Fibroblast of lung (primary cell): ENCODE measurements at regions not wholly inside any gene's neighbourhood (a gene's known extent, or its start where the extent isn't known, plus 50 kb on each side); places are given as distances from the start of the nearest gene placed in this dataset.

Experiments used
- DNase-seq, 2 donors: peaks; one replicate each; pipeline versions ENCODE4 v3.0.0 to v3.0.0-alpha.2; 2010; ENCODE audit warnings: low read depth in 2 of 2
- H2AFZ ChIP-seq: 2 replicates; pipeline ENCODE4 v1.5.1; 2012; ENCODE audit warnings: low read length, control low read depth, inconsistent platforms
- H3K27ac ChIP-seq: 2 replicates; pipeline ENCODE4 v1.5.1; 2011; ENCODE audit warnings: low read length, control low read depth; ENCODE audit not compliant: insufficient read depth
- H3K27me3 ChIP-seq: 2 replicates; pipeline ENCODE4 v1.5.1; 2011; ENCODE audit warnings: mild to moderate bottlenecking, low read length; ENCODE audit not compliant: control insufficient read depth, insufficient read depth
- H3K36me3 ChIP-seq: 2 replicates; pipeline ENCODE4 v1.5.1; 2011; ENCODE audit warnings: low read length; ENCODE audit not compliant: control insufficient read depth, insufficient read depth
- H3K4me1 ChIP-seq: 2 replicates; pipeline ENCODE4 v1.5.1; 2011; ENCODE audit warnings: low read length; ENCODE audit not compliant: control insufficient read depth, insufficient read depth; ENCODE audit errors: extremely low read depth
- H3K4me2 ChIP-seq: 2 replicates; pipeline ENCODE4 v1.5.1; 2011; ENCODE audit warnings: low read length, control low read depth; ENCODE audit not compliant: insufficient read depth; ENCODE audit errors: extremely low read depth
- H3K4me3 ChIP-seq, 4 experiments: fragments of 200-600 bp in 1 of 4; sonication (generic) in 1 of 4; replicated peaks in 1 of 4; 2 replicates each; pipeline ENCODE4 v1.5.1; 2011 to 2016; ENCODE audit warnings: low read length in 4 of 4, low read depth in 3 of 4, mild to moderate bottlenecking in 3 of 4, control low read depth in 2 of 4, inconsistent platforms in 1 of 4, mixed read lengths in 1 of 4; ENCODE audit not compliant: insufficient read depth in 1 of 4; ENCODE audit errors: control extremely low read depth in 1 of 4
- H3K79me2 ChIP-seq: 2 replicates; pipeline ENCODE4 v1.5.1; 2012; ENCODE audit warnings: mild to moderate bottlenecking, low read length, inconsistent platforms; ENCODE audit not compliant: control insufficient read depth, insufficient read depth
- H3K9ac ChIP-seq: 2 replicates; pipeline ENCODE4 v1.5.1; 2011; ENCODE audit warnings: mild to moderate bottlenecking, low read length, control low read depth; ENCODE audit not compliant: insufficient read depth
- H3K9me3 ChIP-seq: 2 replicates; pipeline ENCODE4 v1.5.1; 2012; ENCODE audit warnings: low read depth, low read length; ENCODE audit not compliant: control insufficient read depth, insufficient read depth
- H4K20me1 ChIP-seq: 2 replicates; pipeline ENCODE4 v1.5.1; 2011; ENCODE audit warnings: low read length; ENCODE audit not compliant: control insufficient read depth, insufficient read depth; ENCODE audit errors: extremely low read depth
- EZH2 ChIP-seq: IDR thresholded peaks from 2 replicates; pipeline ENCODE4 v1.5.1; 2012; ENCODE audit warnings: low read length, control low read depth, mild to moderate bottlenecking; ENCODE audit errors: missing control alignments
- TF ChIP-seq, protein P1 (sequence below), 2 donors: IDR thresholded peaks in 1 of 2; conservative IDR thresholded peaks in 1 of 2; 1 replicate in 1 of 2; 2 replicates in 1 of 2; pipeline ENCODE4 v1.5.1; 2011 to 2012; ENCODE audit warnings: low read length in 2 of 2, control low read depth in 1 of 2, inconsistent platforms in 1 of 2, low read depth in 1 of 2, mild to moderate bottlenecking in 1 of 2

DNA sequence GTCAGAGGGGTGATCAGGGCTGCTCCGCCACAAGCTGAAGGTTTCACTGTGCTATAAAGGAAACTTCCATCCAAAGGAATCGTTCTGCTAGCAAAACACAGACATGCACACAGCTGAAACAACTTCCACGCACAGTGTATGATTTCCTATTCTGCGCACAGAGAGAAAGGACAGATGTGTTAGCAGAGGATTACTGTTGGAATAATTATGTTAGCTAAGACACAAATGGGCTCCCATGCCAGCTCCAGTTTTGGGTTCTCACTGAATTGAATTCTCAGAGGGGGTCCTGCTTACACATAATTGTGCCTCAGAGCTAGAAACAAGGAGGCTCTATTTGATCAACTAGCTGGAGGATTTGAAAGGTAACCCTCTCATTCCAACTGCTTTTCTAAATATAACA, 352.4 kb downstream of the IRX2 start:
- Histone ChIP-seq H3K79me2 (no peaks in the 10 kb centered on the region), H3K4me3 (no peak overlapping the region), H3K27ac (no peak overlapping the region), H3K4me1 (no peaks in the 10 kb centered on the region), H3K27me3 (no peaks in the 10 kb centered on the region), H4K20me1 (no peaks in the 10 kb centered on the region), H3K9ac (no peak overlapping the region), H3K4me2 (no peak overlapping the region), H2AFZ (no peak overlapping the region), H3K36me3 (no peaks in the 10 kb centered on the region), H3K9me3 (no peaks in the 10 kb centered on the region)
- DNase-seq, result no peak
- TF ChIP-seq, protein P1, sequence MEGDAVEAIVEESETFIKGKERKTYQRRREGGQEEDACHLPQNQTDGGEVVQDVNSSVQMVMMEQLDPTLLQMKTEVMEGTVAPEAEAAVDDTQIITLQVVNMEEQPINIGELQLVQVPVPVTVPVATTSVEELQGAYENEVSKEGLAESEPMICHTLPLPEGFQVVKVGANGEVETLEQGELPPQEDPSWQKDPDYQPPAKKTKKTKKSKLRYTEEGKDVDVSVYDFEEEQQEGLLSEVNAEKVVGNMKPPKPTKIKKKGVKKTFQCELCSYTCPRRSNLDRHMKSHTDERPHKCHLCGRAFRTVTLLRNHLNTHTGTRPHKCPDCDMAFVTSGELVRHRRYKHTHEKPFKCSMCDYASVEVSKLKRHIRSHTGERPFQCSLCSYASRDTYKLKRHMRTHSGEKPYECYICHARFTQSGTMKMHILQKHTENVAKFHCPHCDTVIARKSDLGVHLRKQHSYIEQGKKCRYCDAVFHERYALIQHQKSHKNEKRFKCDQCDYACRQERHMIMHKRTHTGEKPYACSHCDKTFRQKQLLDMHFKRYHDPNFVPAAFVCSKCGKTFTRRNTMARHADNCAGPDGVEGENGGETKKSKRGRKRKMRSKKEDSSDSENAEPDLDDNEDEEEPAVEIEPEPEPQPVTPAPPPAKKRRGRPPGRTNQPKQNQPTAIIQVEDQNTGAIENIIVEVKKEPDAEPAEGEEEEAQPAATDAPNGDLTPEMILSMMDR (conservative IDR thresholded peaks at IDR 0.05 in 1 of 2, IDR thresholded peaks at IDR 0.05 in 1 of 2; ENCODE audit: low read depth in 1 of 2, low read length in 2 of 2), result no peak
- no peak for TF ChIP-seq EZH2

DNA sequence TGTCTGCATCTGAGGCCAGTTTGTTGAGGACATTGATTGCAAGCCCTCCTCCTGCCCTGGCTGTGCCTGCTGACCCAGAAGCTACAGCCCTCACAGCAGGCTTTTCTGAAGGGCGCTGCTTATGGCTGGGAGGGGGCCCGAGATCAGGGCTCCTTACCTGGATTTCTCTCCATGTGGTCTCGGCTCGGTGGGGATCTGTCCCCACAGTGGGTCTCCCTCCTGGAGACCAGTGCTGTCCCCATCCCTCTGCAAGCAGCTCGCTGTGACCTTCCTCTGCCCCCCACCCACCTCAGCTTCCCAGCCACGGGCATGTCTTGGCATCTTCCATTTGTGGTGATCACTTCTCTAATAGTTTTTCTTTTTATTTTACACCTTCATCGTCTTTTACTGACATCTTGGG, 357.9 kb downstream of the IRX2 start:
- no peaks in the 10 kb centered on the region for H4K20me1 ChIP-seq
- H3K4me1 ChIP-seq, result no peaks in the 10 kb centered on the region
- H3K4me3 ChIP-seq, result no peak overlapping the region
- H2AFZ ChIP-seq, result no peak overlapping the region
- TF ChIP-seq, protein P1 (conservative IDR thresholded peaks at IDR 0.05 in 1 of 2, IDR thresholded peaks at IDR 0.05 in 1 of 2; ENCODE audit: low read depth in 1 of 2, low read length in 2 of 2), result no peak
- no peak for TF ChIP-seq EZH2
- no peak overlapping the region for H3K27ac ChIP-seq
- H3K27me3 ChIP-seq, result no peaks in the 10 kb centered on the region
- no peak overlapping the region for H3K9ac ChIP-seq
- no peak for DNase-seq
- H3K9me3 ChIP-seq, result no peaks in the 10 kb centered on the region
- no peaks in the 10 kb centered on the region for H3K36me3 ChIP-seq
- no peaks in the 10 kb centered on the region for H3K79me2 ChIP-seq
- no peak overlapping the region for H3K4me2 ChIP-seq

DNA sequence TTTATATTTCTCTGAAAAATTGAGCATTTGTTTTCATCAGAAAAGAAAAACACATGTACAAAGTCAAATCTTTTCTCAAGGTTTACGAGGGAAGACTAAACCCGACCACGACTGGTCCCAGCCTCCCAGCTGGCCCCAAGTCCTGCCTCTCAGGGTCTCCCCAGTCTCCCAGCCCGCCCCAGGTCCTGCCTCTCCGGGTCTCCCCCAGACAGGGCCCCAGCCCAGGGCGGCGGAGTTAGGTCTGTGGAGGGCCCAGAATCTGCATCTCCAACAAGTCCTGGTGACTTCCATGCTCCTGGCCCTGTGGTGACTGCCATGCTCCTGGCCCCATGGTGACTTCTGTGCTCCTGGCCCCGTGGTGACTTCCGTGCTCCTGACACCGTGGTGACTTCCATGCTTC, 359.9 kb downstream of the IRX2 start:
- Histone ChIP-seq H3K9ac (no peak overlapping the region), H2AFZ (no peak overlapping the region), H3K4me1 (no peaks in the 10 kb centered on the region), H3K79me2 (no peaks in the 10 kb centered on the region), H3K27me3 (no peaks in the 10 kb centered on the region), H3K9me3 (no peaks in the 10 kb centered on the region), H4K20me1 (no peaks in the 10 kb centered on the region), H3K36me3 (no peaks in the 10 kb centered on the region), H3K27ac (no peak overlapping the region), H3K4me2 (no peak overlapping the region), H3K4me3 (no peak overlapping the region)
- DNase-seq, result no peak
- TF ChIP-seq, protein P1 (conservative IDR thresholded peaks at IDR 0.05 in 1 of 2, IDR thresholded peaks at IDR 0.05 in 1 of 2; ENCODE audit: low read depth in 1 of 2, low read length in 2 of 2), result no peak
- no peak for TF ChIP-seq EZH2
